B cell (primary cell): ENCODE measurements at regions not wholly inside any gene's neighbourhood (a gene's known extent, or its start where the extent isn't known, plus 50 kb on each side); places are given as distances from the start of the nearest gene placed in this dataset.

Experiments used
- ATAC-seq: fragments of 200-7000 bp; cut with Tn5 transposase; one replicate; pipeline ENCODE4 v1.10.0; 2021; ENCODE audit warnings: low read depth, mild to moderate bottlenecking, moderate number of reproducible peaks, moderate library complexity
- CTCF ChIA-PET: fragments of 350-600 bp; sonication (Branson Sonifier 250); formaldehyde crosslinking; loops from one replicate; lab custom pipeline; 2021; ENCODE audit warnings: antibody characterized with exemption, inconsistent platforms; lab: Charles Lee
- POLR2A ChIA-PET: fragments of 350-600 bp; sonication (Branson Sonifier 250); formaldehyde crosslinking; loops from one replicate; lab custom pipeline; 2021; ENCODE audit warnings: antibody characterized with exemption; lab: Charles Lee
- DNase-seq: peaks from one replicate; pipeline ENCODE4 v3.0.0; 2013
- H2AFZ ChIP-seq: 2 replicates; pipeline ENCODE4 v1.6.1; 2012; ENCODE audit warnings: mild to moderate bottlenecking, low read depth, low read length; ENCODE audit not compliant: insufficient read depth, poor library complexity, severe bottlenecking
- H3K27ac ChIP-seq, 2 donors: 1 replicate in 1 of 2; 2 replicates in 1 of 2; pipeline ENCODE4 v1.5.1; 2012 to 2013; ENCODE audit warnings: low read length in 2 of 2, mild to moderate bottlenecking in 2 of 2, moderate library complexity in 1 of 2
- H3K27me3 ChIP-seq, 4 experiments: fragments of 200-600 bp in 1 of 4; sonication (generic) in 1 of 4; replicated peaks in 1 of 4; 1 replicate in 2 of 4; 2 replicates in 2 of 4; pipeline versions ENCODE4 v1.6.1 to v1.7.0; 2013 to 2016; ENCODE audit warnings: low read length in 3 of 4, mild to moderate bottlenecking in 2 of 4, mixed read lengths in 1 of 4, moderate library complexity in 1 of 4; ENCODE audit not compliant: insufficient read depth in 4 of 4, control insufficient read depth in 3 of 4; ENCODE audit errors: control extremely low read depth in 1 of 4
- H3K36me3 ChIP-seq, 2 experiments: replicated peaks in 1 of 2; 1 replicate in 1 of 2; 2 replicates in 1 of 2; pipeline versions ENCODE4 v1.6.1 to v1.7.1; 2013; ENCODE audit warnings: low read length in 1 of 2; ENCODE audit not compliant: insufficient read depth in 2 of 2, control insufficient read depth in 1 of 2; ENCODE audit errors: control extremely low read depth in 1 of 2, extremely low read depth in 1 of 2
- H3K4me1 ChIP-seq, 2 donors: fragments of 200-600 bp in 1 of 2; sonication (generic) in 1 of 2; 1 replicate in 1 of 2; 2 replicates in 1 of 2; pipeline versions ENCODE4 v1.5.1 to v1.6.1; 2013 to 2017; ENCODE audit warnings: low read length in 2 of 2; ENCODE audit not compliant: control insufficient read depth in 2 of 2, insufficient read depth in 2 of 2
- H3K4me2 ChIP-seq: replicated peaks from 2 replicates; pipeline ENCODE3; 2012; ENCODE audit warnings: mild to moderate bottlenecking, low read depth, low read length; ENCODE audit not compliant: poor library complexity, severe bottlenecking
- H3K4me3 ChIP-seq, 5 experiments: fragments of 200-600 bp in 1 of 5; sonication (generic) in 1 of 5; 1 replicate in 3 of 5; 2 replicates in 2 of 5; pipeline versions ENCODE4 v1.5.1 to v1.7.0; 2011 to 2016; ENCODE audit warnings: low read length in 4 of 5, mild to moderate bottlenecking in 4 of 5, low read depth in 2 of 5, control low read depth in 1 of 5, moderate library complexity in 1 of 5; ENCODE audit not compliant: insufficient read depth in 1 of 5; ENCODE audit errors: control extremely low read depth in 1 of 5, extremely low read depth in 1 of 5
- H3K79me2 ChIP-seq: fragments of 200-600 bp; sonication (generic); one replicate; pipeline ENCODE4 v1.6.0; 2016; ENCODE audit warnings: low read length; ENCODE audit not compliant: control insufficient read depth, insufficient read depth
- H3K9ac ChIP-seq: fragments of 200-600 bp; sonication (generic); 2 replicates; pipeline ENCODE4 v1.6.1; 2017; ENCODE audit warnings: mild to moderate bottlenecking, low read length, moderate library complexity
- H3K9me3 ChIP-seq, 3 donors: one replicate each; pipeline versions ENCODE4 v1.6.1 to v1.7.1; 2013; ENCODE audit warnings: low read length in 2 of 3; ENCODE audit not compliant: control insufficient read depth in 2 of 3, insufficient read depth in 1 of 3; ENCODE audit errors: control extremely low read depth in 1 of 3
- H4K20me1 ChIP-seq: 2 replicates; pipeline ENCODE4 v1.6.0; 2012; ENCODE audit warnings: mild to moderate bottlenecking, low read length; ENCODE audit not compliant: insufficient read depth, control insufficient read depth, poor library complexity, severe bottlenecking
- H3K27ac Mint-ChIP-seq: one replicate; pipeline ENCODE4 v1.8.0; 2021; ENCODE audit warnings: mixed read lengths
- H3K27me3 Mint-ChIP-seq: one replicate; pipeline ENCODE4 v1.8.0; 2021; ENCODE audit warnings: mixed read lengths
- H3K4me1 Mint-ChIP-seq: one replicate; pipeline ENCODE4 v1.8.0; 2021; ENCODE audit warnings: mixed read lengths
- H3K4me3 Mint-ChIP-seq: one replicate; pipeline ENCODE4 v1.8.0; 2021; ENCODE audit warnings: mixed read lengths
- H3K9me3 Mint-ChIP-seq: one replicate; pipeline ENCODE4 v1.8.0; 2022; ENCODE audit warnings: mixed read lengths; ENCODE audit not compliant: insufficient read depth
- CTCF ChIP-seq: fragments of 200-600 bp; IDR thresholded peaks from one replicate; pipeline ENCODE4 v1.8.0; 2022; ENCODE audit warnings: antibody characterized with exemption, mild to moderate bottlenecking
- EZH2 ChIP-seq: IDR thresholded peaks from 2 replicates; pipeline ENCODE4 v1.6.1; 2012; ENCODE audit warnings: borderline replicate concordance, low read depth, mild to moderate bottlenecking, moderate library complexity, low read length; ENCODE audit not compliant: insufficient read depth, poor library complexity, severe bottlenecking
- WGBS: methylation state at CpG from one replicate; pipeline ENCODE4 v1.1.5; 2013; ENCODE audit warnings: missing lambda C conversion rate; ENCODE audit not compliant: insufficient coverage; 5-methylcytosine and 5-hydroxymethylcytosine counted together
- intact Hi-C: fragments of 100-400 bp; cut with micrococcal nuclease; formaldehyde crosslinking; loops from one replicate; pipeline ENCODE4 v1.10.0; 2022

GRCh38 chr3:25046911-25047771 lies 380.9 kb upstream of the RARB start:
- H3K9ac ChIP-seq, result no peak overlapping the region
- no peaks in the 10 kb centered on the region for H3K4me1 Mint-ChIP-seq
- ChIA-PET CTCF (no interaction called here), POLR2A (no interaction called here)
- DNase-seq, result no peak
- H3K36me3 ChIP-seq, result no peaks in the 10 kb centered on the region
- no peaks in the 10 kb centered on the region for H4K20me1 ChIP-seq
- no peak for ATAC-seq
- intact Hi-C loops, result no loop called here
- no peak overlapping the region for H2AFZ ChIP-seq
- H3K4me3 Mint-ChIP-seq, result no peak overlapping the region
- H3K4me2 ChIP-seq, result no peak overlapping the region
- H3K27ac Mint-ChIP-seq, result no peak overlapping the region
- WGBS, result no CpG with 5 or more reads among the region's 2 CpGs
- TF ChIP-seq CTCF, result no peak
- no peak for TF ChIP-seq EZH2
- no peaks in the 10 kb centered on the region for H3K27me3 Mint-ChIP-seq
- no peaks in the 10 kb centered on the region for H3K27me3 ChIP-seq
- H3K79me2 ChIP-seq, result no peaks in the 10 kb centered on the region
- H3K9me3 ChIP-seq, result no peaks in the 10 kb centered on the region
- no peak overlapping the region for H3K4me3 ChIP-seq
- H3K9me3 Mint-ChIP-seq, result no peaks in the 10 kb centered on the region
- H3K4me1 ChIP-seq, result no peaks in the 10 kb centered on the region
- no peak overlapping the region for H3K27ac ChIP-seq

- intact Hi-C loops, result no loop called here
- Histone ChIP-seq H3K4me1 (no peaks in the 10 kb centered on the region), H3K27me3 (no peaks in the 10 kb centered on the region), H3K4me3 (no peak overlapping the region), H4K20me1 (no peaks in the 10 kb centered on the region), H3K9me3 (no peaks in the 10 kb centered on the region), H2AFZ (no peak overlapping the region), H3K27ac (no peak overlapping the region), H3K9ac (no peak overlapping the region), H3K4me2 (no peak overlapping the region), H3K36me3 (no peaks in the 10 kb centered on the region), H3K79me2 (no peaks in the 10 kb centered on the region)
- no CpG with 5 or more reads among the region's 3 CpGs for WGBS
- POLR2A ChIA-PET, result no interaction called here
- DNase-seq (no peak), ATAC-seq (no peak)
- TF ChIP-seq EZH2, result no peak
- no peak for TF ChIP-seq CTCF
- CTCF ChIA-PET, result no interaction called here
- Mint-ChIP-seq H3K9me3 (no peaks in the 10 kb centered on the region), H3K27me3 (no peaks in the 10 kb centered on the region), H3K27ac (no peak overlapping the region), H3K4me1 (no peaks in the 10 kb centered on the region), H3K4me3 (no peak overlapping the region)
Observed at GRCh38 chr3:25049304-25049703, 378.8 kb upstream of the RARB start.
